Pancreas (tissue), 10 donors: ENCODE measurements at regions not wholly inside any gene's neighbourhood (a gene's known extent, or its start where the extent isn't known, plus 50 kb on each side); places are given as distances from the start of the nearest gene placed in this dataset.

Source experiments
- ATAC-seq, 4 donors: fragments of 200-7000 bp; cut with Tn5 transposase; one replicate each; pipeline versions ENCODE4 v1.8.0 to v1.9.1; 2020; ENCODE audit warnings: mild to moderate bottlenecking in 4 of 4, moderate library complexity in 4 of 4
- DNase-seq, 6 donors: peaks; one replicate each; pipeline ENCODE4 v3.0.0-alpha.2; 2020
- FAIRE-seq: peaks from 2 replicates; lab custom pipeline; 2012; peaks lifted over from hg19 to GRCh38; lab: Jason Lieb, UNC
- H3K27ac ChIP-seq, 4 donors: fragments of 200-600 bp; sonication (generic); 1 replicate in 3 of 4; 2 replicates in 1 of 4; pipeline versions ENCODE4 v1.5.0 to v1.8.0; 2020
- H3K27me3 ChIP-seq, 4 donors: fragments of 200-600 bp; one replicate each; pipeline ENCODE4 v1.8.0; 2021
- H3K36me3 ChIP-seq, 3 donors: fragments of 200-600 bp; sonication (generic) in 1 of 3; one replicate each; pipeline versions ENCODE4 v1.5.0 to v1.8.0; 2020 to 2021
- H3K4me1 ChIP-seq, 3 donors: fragments of 200-600 bp; one replicate each; pipeline ENCODE4 v1.8.0; 2021
- H3K4me3 ChIP-seq, 4 donors: fragments of 200-600 bp; sonication (generic) in 2 of 4; one replicate each; pipeline versions ENCODE4 v1.5.0 to v1.8.0; 2020 to 2021
- H3K9me3 ChIP-seq, 4 donors: fragments of 200-600 bp; one replicate each; pipeline ENCODE4 v1.8.0; 2021
- CTCF ChIP-seq, 4 donors: fragments of 200-600 bp; sonication (generic) in 3 of 4; IDR thresholded peaks; one replicate each; pipeline versions ENCODE4 v1.5.0 to v1.8.0; 2021; ENCODE audit warnings: antibody characterized with exemption in 4 of 4
- WGBS, 2 donors: extraction: QIAGEN DNeasy Blood & Tissue Kit; methylation state at CpG; one replicate each; pipeline ENCODE4 v1.1.7; 2013; 5-methylcytosine and 5-hydroxymethylcytosine counted together
- intact Hi-C, 3 donors: fragments of 100-400 bp; cut with DNase I; formaldehyde crosslinking; loops; one replicate each; pipeline versions ENCODE4 v1.11.1 to v1.14.2; 2022
- donor health status: healthy with polysubstance abuse.
- donor health status: DM: no; HTN: no; CAD: no; lungs with moderate emphysema.
- donor health status: DM: no; HTN: no; CAD: no.
- donor health status: control.
- donor health status: control.
- donor health status: Bipolar disorder and iron deficiency.
- donor health status: DM: yes; HTN: yes; CAD: no.
- donor health status: DM: no; HTN: no; CAD: no.
- donor health status: DM: no; HTN: no; CAD: no.
- donor health status: DM: yes; HTN: yes; CAD: no.

DNA sequence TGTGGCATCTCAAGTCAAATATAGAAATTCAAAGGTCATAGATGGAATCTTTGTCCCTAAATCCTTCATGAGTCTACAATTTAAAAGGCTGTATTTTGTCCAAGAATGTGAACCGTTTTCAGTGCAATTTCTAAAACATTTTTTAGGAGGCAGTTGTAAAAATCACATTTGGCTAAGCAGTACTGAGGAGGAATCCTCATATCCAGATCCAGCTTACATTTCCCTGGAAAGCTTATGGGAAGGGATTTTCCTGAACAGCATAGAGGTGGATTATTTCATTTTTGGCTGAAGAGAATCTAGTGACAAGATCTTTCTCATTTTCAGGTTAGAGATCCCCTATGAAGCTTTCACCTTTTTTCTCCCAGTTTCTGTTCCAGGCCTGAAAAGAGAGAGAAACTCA is 178.4 kb downstream of the POLR2M start:
- H3K9me3 ChIP-seq = no peaks in the 10 kb centered on the region
- no peaks in the 10 kb centered on the region for H3K27me3 ChIP-seq
- no peak overlapping the region for H3K4me3 ChIP-seq
- no peak for ATAC-seq
- H3K4me1 ChIP-seq = no peaks in the 10 kb centered on the region
- H3K36me3 ChIP-seq = no peaks in the 10 kb centered on the region
- 36 to 57% methylated on average over 1 of the region's 1 CpG for WGBS, 2 donors
- FAIRE-seq = no peak
- TF ChIP-seq CTCF (IDR thresholded peaks at IDR 0.05) = no peak
- DNase-seq = no peak
- no peak overlapping the region for H3K27ac ChIP-seq
- intact Hi-C loops = no loop called here

GRCh38 chr15:57885435-57885834 is 178.9 kb downstream of the POLR2M start:
- Histone ChIP-seq H3K36me3 (no peaks in the 10 kb centered on the region), H3K27ac (no peak overlapping the region), H3K4me3 (no peak overlapping the region), H3K4me1 (no peaks in the 10 kb centered on the region), H3K27me3 (no peaks in the 10 kb centered on the region), H3K9me3 (no peaks in the 10 kb centered on the region)
- intact Hi-C loops = no loop called here
- FAIRE-seq = no peak
- TF ChIP-seq CTCF (IDR thresholded peaks at IDR 0.05) = no peak
- ATAC-seq = no peak
- no peak for DNase-seq
- WGBS, 2 donors = 88% methylated on average over 5 of the region's 5 CpGs

DNA sequence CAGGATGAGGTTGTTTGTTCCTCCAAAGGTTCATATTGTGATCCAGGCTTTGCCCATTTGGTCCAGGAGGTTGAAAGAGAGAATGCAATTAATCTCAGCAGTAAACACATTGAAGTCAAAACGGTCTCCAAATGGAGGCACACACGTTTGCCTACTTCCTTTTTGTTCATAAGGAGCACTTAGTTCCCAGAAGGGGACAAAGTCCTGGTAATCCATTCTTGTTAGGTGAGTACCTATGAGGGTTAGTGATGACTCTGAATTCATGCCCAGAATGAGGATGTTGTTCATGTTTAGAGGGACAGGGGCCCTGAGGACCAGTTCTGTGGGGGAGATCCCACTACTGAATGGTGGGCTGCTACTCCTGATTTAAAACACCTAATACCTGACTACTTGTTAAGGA is 177.7 kb downstream of the ALDH1A2 start:
- TF ChIP-seq CTCF (IDR thresholded peaks at IDR 0.05) = no peak
- H3K4me1 ChIP-seq = no peaks in the 10 kb centered on the region
- no peaks in the 10 kb centered on the region for H3K27me3 ChIP-seq
- ATAC-seq = no peak
- WGBS, 2 donors = 39 to 44% methylated on average over 2 of the region's 2 CpGs
- FAIRE-seq = no peak
- no peaks in the 10 kb centered on the region for H3K36me3 ChIP-seq
- no peak for DNase-seq
- intact Hi-C loops = no loop called here
- H3K27ac ChIP-seq = no peak overlapping the region
- H3K9me3 ChIP-seq = no peaks in the 10 kb centered on the region
- no peak overlapping the region for H3K4me3 ChIP-seq

- ATAC-seq (no peak), DNase-seq (no peak), FAIRE-seq (no peak)
- TF ChIP-seq CTCF (IDR thresholded peaks at IDR 0.05) = no peak
- no peaks in the 10 kb centered on the region for H3K27me3 ChIP-seq
- no peaks in the 10 kb centered on the region for H3K9me3 ChIP-seq
- WGBS, 2 donors = 75 to 78% methylated on average over 1 of the region's 1 CpG
- no peak overlapping the region for H3K27ac ChIP-seq
- no peak overlapping the region for H3K4me3 ChIP-seq
- H3K4me1 ChIP-seq = no peaks in the 10 kb centered on the region
- intact Hi-C loops = no loop called here
- H3K36me3 ChIP-seq = no peaks in the 10 kb centered on the region
Measured at GRCh38 chr15:57890351-57890750, 175.2 kb downstream of the ALDH1A2 start.

- Histone ChIP-seq H3K27ac (no peak overlapping the region), H3K36me3 (no peaks in the 10 kb centered on the region), H3K9me3 (no peaks in the 10 kb centered on the region), H3K4me1 (no peaks in the 10 kb centered on the region), H3K27me3 (no peaks in the 10 kb centered on the region), H3K4me3 (no peak overlapping the region)
- 80 to 81% methylated on average over 3 of the region's 3 CpGs for WGBS, 2 donors
- TF ChIP-seq CTCF (IDR thresholded peaks at IDR 0.05) = no peak
- DNase-seq (no peak), ATAC-seq (no peak), FAIRE-seq (no peak)
- intact Hi-C loops = no loop called here
Measured at GRCh38 chr15:57890878-57891277, 174.6 kb downstream of the ALDH1A2 start.
